ENCODE measurements at regions not wholly inside any gene's neighbourhood (a gene's known extent, or its start where the extent isn't known, plus 50 kb on each side); places are given as distances from the start of the nearest gene placed in this dataset.

DNA sequence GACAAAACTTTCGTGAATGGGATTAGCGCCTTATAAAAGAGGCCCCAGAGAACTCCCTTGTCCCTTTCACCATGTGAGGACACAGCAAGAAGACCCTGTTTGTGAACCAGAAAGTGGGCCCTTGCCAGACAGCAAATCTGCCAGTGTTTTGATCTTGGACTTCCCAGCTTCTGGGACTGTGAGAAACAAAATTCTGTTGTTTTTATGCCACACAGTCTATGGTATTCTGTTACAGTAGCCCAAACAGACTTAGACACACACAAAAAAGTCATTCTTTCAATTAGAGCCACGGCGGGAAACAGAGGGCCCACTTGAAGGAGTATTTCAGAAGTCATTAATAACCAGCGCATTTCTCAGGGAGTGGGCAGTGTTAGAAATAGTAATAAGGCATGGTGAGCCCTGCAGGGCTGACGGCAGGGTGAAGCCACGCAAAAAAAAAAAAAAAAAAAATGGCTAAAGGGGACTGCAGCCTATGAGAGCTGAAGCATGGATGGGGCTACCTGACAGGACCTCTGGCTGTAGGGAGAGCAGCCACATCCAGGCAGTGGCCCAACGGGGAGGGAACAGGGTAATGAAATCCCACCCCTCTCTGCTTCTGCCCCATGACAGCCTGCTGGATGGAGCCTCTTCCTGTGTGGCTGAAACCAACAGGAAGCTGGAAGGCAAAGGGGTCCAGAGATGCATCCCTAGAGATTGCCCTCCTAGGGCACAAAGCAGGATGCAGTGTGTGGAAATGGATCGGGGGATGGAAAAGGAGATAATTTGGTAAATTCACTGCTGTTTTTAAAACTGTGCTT is 189.3 kb downstream of the KCNS3 start:
- TF ChIP-seq POLR2A (IDR thresholded peaks at IDR 0.05), result no peak
- TF ChIP-seq, protein P1, sequence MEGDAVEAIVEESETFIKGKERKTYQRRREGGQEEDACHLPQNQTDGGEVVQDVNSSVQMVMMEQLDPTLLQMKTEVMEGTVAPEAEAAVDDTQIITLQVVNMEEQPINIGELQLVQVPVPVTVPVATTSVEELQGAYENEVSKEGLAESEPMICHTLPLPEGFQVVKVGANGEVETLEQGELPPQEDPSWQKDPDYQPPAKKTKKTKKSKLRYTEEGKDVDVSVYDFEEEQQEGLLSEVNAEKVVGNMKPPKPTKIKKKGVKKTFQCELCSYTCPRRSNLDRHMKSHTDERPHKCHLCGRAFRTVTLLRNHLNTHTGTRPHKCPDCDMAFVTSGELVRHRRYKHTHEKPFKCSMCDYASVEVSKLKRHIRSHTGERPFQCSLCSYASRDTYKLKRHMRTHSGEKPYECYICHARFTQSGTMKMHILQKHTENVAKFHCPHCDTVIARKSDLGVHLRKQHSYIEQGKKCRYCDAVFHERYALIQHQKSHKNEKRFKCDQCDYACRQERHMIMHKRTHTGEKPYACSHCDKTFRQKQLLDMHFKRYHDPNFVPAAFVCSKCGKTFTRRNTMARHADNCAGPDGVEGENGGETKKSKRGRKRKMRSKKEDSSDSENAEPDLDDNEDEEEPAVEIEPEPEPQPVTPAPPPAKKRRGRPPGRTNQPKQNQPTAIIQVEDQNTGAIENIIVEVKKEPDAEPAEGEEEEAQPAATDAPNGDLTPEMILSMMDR (IDR thresholded peaks at IDR 0.05), result no peak

All from suprapubic skin (tissue), 3 donors.